ENCODE measurements at regions not wholly inside any gene's neighbourhood (a gene's known extent, or its start where the extent isn't known, plus 50 kb on each side); places are given as distances from the start of the nearest gene placed in this dataset.
"Not testable (repeated sequence)": the region's sequence is repeated elsewhere in the genome, so short reads cannot be mapped to it uniquely, and the experiment has no call there.

DNA sequence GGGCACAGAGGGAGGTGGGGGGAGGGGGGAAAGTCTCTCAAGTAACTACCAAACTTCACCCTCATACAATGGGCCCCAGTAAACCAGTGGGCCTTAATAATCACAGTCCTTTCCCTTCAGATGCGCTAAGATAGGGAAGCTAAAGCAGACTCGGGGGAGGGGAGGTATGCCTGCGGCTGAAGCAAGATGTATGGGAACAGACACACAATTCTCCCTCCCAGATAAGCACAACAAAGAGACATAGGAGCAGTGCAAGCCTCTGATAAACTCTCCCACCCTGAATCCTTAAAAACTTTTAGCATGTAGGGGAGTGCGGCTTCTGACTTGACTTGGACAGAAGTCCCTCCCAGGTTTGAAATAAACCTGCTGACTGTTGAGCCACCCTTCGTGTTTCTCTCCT lies 54.7 kb downstream of the PROP1 start:
- not testable (repeated sequence) for H3K36me3 ChIP-seq (ENCODE audit: control insufficient read depth in 1 of 2, insufficient read depth in 2 of 2, low read length in 2 of 2); H3K9me3 ChIP-seq (ENCODE audit: control insufficient read depth in 1 of 2, low read length in 2 of 2); H3K27ac ChIP-seq (ENCODE audit: low read depth, low read length); H3K9ac ChIP-seq (ENCODE audit: low read depth in 1 of 2, low read length in 2 of 2); H3K4me3 ChIP-seq (ENCODE audit: low read depth in 1 of 2, low read length in 2 of 2); H3K4me1 ChIP-seq (ENCODE audit: control insufficient read depth in 1 of 2, insufficient read depth in 2 of 2, low read length in 2 of 2); H3K27me3 ChIP-seq (ENCODE audit: control insufficient read depth in 1 of 2, insufficient read depth in 2 of 2, low read length in 2 of 2)

DNA sequence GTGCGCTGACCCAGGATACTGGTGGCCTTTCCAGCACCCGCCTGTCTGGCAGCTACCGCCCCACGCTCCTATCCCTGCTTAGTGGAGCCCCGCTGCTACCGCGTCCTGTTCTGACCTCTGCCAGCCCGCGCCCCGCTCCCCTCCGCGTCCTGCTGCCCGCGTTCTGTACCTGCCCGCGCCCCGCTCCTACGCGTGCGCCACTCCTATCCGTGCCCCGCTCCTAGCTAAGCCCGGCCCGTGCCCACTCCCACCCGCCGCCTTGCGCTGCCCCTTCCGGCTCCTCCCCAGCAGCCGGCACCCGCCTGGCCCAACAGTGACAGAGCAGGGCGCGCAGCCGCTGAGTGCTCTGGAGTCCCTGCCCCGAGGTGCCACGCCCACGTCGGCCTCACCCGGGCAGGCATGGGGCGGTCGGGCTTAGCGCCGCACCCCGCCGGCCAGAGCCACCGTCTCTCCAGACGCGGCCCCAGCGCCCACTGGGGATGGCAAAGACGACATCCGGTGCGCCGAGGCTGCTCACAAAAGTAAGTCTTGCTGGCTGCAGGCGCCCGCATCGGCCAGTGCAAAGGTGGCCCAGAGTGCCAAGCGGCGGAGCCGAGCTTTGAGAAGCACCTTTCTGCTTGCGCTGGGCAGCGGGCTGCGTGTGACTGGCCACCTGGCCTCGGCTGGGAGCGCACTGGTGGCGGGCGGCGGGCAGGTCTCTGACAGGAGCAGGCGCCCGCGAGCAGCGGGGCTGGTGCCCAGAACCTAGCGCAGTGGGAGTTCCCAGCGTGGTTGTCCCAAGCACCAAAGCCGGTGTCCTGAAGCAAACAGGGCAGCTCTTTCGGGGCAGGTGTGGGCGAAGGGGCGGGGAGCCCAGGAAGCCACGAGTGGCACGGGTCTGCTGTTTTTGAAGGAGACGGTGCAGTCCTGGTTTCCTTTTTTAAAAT lies 56.5 kb downstream of the PROP1 start:
- H3K9ac ChIP-seq (ENCODE audit: low read depth in 1 of 2, low read length in 2 of 2); H3K4me3 ChIP-seq (ENCODE audit: low read depth in 1 of 2, low read length in 2 of 2); H3K27me3 ChIP-seq (ENCODE audit: control insufficient read depth in 1 of 2, insufficient read depth in 2 of 2, low read length in 2 of 2); H3K4me1 ChIP-seq (ENCODE audit: control insufficient read depth in 1 of 2, insufficient read depth in 2 of 2, low read length in 2 of 2); H3K9me3 ChIP-seq (ENCODE audit: control insufficient read depth in 1 of 2, low read length in 2 of 2); H3K27ac ChIP-seq (ENCODE audit: low read depth, low read length); H3K36me3 ChIP-seq (ENCODE audit: control insufficient read depth in 1 of 2, insufficient read depth in 2 of 2, low read length in 2 of 2): not testable (repeated sequence)

DNA sequence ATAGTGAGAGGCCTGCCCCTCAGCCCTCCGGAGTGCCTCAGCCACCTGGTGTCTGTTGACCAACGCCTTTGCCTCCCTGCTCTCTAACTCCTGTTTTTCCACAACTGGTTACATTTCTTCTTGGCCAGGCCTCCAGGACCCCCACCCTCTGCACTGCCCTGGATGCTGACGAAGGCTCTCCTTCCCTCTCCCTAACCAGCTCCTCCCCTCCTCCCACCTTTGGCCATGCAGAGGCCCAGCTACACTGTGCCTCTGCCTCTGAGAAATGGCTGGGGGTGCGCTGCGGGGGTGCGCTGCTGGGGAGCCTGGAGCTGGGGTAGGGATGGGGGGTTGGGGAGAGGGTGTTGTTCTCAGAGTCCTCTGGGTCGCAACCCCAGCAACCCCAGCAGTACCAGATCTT lies 57.3 kb downstream of the PROP1 start:
- not testable (repeated sequence) for H3K36me3 ChIP-seq (ENCODE audit: control insufficient read depth in 1 of 2, insufficient read depth in 2 of 2, low read length in 2 of 2); H3K27ac ChIP-seq (ENCODE audit: low read depth, low read length); H3K27me3 ChIP-seq (ENCODE audit: control insufficient read depth in 1 of 2, insufficient read depth in 2 of 2, low read length in 2 of 2); H3K4me3 ChIP-seq (ENCODE audit: low read depth in 1 of 2, low read length in 2 of 2); H3K4me1 ChIP-seq (ENCODE audit: control insufficient read depth in 1 of 2, insufficient read depth in 2 of 2, low read length in 2 of 2); H3K9me3 ChIP-seq (ENCODE audit: control insufficient read depth in 1 of 2, low read length in 2 of 2); H3K9ac ChIP-seq (ENCODE audit: low read depth in 1 of 2, low read length in 2 of 2)

DNA sequence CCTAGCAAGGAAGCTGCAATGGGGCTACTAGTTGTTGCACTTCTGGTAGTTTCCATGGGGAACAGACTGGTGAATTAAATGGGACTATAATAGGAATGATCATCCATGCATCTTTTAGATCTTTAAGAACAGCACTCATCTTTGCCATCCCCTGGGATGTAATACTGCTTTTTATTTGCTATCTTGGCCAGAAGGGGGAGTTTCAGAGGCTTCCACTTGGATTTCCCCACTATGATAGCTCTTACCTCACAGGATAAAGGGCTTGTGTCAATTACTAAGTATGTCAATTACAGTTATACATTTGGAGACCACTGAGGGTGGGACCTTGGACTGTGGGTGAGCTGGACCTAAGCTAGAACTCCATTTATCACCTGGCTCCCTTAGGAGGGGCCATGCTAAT lies 61.8 kb downstream of the PROP1 start:
- not testable (repeated sequence) for H3K4me1 ChIP-seq (ENCODE audit: control insufficient read depth in 1 of 2, insufficient read depth in 2 of 2, low read length in 2 of 2); H3K9me3 ChIP-seq (ENCODE audit: control insufficient read depth in 1 of 2, low read length in 2 of 2); H3K27ac ChIP-seq (ENCODE audit: low read depth, low read length); H3K27me3 ChIP-seq (ENCODE audit: control insufficient read depth in 1 of 2, insufficient read depth in 2 of 2, low read length in 2 of 2); H3K4me3 ChIP-seq (ENCODE audit: low read depth in 1 of 2, low read length in 2 of 2); H3K36me3 ChIP-seq (ENCODE audit: control insufficient read depth in 1 of 2, insufficient read depth in 2 of 2, low read length in 2 of 2); H3K9ac ChIP-seq (ENCODE audit: low read depth in 1 of 2, low read length in 2 of 2)

DNA sequence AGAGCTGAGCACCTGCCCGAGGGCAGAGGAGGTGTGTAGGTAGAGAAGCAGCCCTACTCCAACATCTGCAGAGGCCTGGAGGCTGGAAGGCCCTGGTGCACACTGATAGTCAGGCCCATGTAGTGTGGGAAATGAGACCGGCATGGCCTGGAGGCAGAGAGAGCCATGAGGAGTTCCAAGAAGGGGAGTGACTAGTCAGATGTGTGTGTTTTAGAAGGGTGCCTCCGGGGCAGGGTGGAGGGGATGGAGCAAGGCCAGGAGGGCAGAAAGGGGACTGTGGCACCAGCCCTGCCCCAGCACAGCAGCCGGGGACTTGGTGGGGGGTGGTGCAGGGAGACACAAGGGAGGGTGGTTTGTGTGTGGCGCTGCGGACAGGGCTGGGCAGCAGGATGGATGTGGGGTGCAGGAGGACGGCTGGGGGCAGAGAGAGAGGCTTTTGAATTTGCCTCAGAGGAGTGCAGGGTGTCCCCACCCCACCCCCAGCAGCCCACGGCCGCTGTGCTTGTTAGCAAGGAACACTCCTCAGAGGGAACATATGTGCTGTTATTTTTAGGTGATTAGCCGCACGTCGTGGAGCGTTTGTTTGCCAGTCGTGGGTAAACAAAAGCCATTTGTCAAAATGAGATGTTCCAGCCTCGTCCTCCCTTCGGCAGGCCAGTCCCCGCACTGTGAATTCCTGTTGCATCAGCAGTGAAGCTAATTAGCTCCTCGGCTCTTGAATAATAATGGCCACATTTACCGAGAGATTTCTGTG lies 65.6 kb downstream of the PROP1 start:
- not testable (repeated sequence) for H3K27ac ChIP-seq (ENCODE audit: low read depth, low read length); H3K9ac ChIP-seq (ENCODE audit: low read depth in 1 of 2, low read length in 2 of 2); H3K4me3 ChIP-seq (ENCODE audit: low read depth in 1 of 2, low read length in 2 of 2); H3K36me3 ChIP-seq (ENCODE audit: control insufficient read depth in 1 of 2, insufficient read depth in 2 of 2, low read length in 2 of 2); H3K27me3 ChIP-seq (ENCODE audit: control insufficient read depth in 1 of 2, insufficient read depth in 2 of 2, low read length in 2 of 2); H3K9me3 ChIP-seq (ENCODE audit: control insufficient read depth in 1 of 2, low read length in 2 of 2); H3K4me1 ChIP-seq (ENCODE audit: control insufficient read depth in 1 of 2, insufficient read depth in 2 of 2, low read length in 2 of 2)

DNA sequence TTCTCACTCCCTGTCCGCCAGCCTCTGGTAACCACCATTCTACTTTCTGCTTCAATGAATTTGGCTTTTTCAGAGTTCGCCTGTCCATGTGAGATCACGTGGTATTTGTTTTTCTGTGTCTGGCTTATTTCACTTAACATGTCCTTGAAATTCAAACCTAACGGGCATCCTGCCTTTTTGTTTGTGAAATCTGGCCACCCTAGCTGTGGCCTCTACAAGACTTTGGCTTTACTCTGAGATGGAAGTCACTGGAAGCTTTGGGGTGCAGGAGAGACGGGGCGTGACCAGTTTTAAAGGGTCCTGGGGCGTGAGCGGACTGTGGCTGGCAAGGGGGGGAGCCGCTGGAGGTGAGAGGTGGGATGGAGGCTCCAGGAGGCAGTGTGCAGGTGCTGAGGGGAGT lies 66.4 kb downstream of the PROP1 start:
- not testable (repeated sequence) for H3K27me3 ChIP-seq (ENCODE audit: control insufficient read depth in 1 of 2, insufficient read depth in 2 of 2, low read length in 2 of 2); H3K9me3 ChIP-seq (ENCODE audit: control insufficient read depth in 1 of 2, low read length in 2 of 2); H3K27ac ChIP-seq (ENCODE audit: low read depth, low read length); H3K9ac ChIP-seq (ENCODE audit: low read depth in 1 of 2, low read length in 2 of 2); H3K4me1 ChIP-seq (ENCODE audit: control insufficient read depth in 1 of 2, insufficient read depth in 2 of 2, low read length in 2 of 2); H3K4me3 ChIP-seq (ENCODE audit: low read depth in 1 of 2, low read length in 2 of 2); H3K36me3 ChIP-seq (ENCODE audit: control insufficient read depth in 1 of 2, insufficient read depth in 2 of 2, low read length in 2 of 2)

DNA sequence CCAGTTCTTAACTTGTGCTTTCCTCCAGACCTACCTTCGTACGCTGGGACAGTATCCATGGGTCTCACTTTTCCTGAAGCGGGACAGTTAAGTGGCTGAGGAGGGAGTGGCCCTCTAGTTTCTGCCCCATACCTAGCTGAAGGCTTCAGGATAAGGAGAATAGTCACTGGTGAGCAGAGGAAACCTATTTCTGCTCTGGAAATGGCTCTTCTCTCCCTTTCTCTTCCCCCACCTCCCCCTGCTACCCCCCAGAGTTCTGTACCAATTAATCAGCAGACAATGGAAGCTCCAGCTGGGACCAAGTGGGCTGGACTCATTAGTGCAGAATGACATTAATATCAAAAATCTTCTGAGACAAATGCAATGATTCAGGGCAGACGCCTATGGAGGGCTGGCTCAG lies 68.5 kb downstream of the PROP1 start:
- H3K4me3 ChIP-seq (ENCODE audit: low read depth in 1 of 2, low read length in 2 of 2); H3K36me3 ChIP-seq (ENCODE audit: control insufficient read depth in 1 of 2, insufficient read depth in 2 of 2, low read length in 2 of 2); H3K27me3 ChIP-seq (ENCODE audit: control insufficient read depth in 1 of 2, insufficient read depth in 2 of 2, low read length in 2 of 2); H3K4me1 ChIP-seq (ENCODE audit: control insufficient read depth in 1 of 2, insufficient read depth in 2 of 2, low read length in 2 of 2); H3K9me3 ChIP-seq (ENCODE audit: control insufficient read depth in 1 of 2, low read length in 2 of 2); H3K27ac ChIP-seq (ENCODE audit: low read depth, low read length); H3K9ac ChIP-seq (ENCODE audit: low read depth in 1 of 2, low read length in 2 of 2): not testable (repeated sequence)

DNA sequence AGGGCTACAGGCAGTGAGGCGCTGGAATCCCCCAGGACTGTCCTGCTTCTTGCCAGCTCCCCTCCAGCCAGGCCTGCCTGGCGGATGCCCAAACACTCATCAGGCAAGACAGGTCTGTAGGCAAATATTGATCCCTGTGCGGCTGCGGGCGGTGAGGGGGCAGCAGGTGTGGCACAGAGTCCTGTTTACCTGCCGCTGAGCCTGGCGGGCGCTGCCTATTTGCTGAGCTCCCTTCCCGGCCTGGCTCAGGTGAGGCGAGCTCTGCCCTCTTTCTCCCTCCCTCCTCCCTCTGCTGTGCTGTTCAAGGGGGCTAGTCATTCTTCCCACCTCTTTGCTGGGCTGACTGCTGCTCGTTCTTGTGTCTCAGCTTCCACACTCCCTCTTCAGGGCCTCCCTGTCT lies 71.5 kb downstream of the PROP1 start:
- not testable (repeated sequence) for H3K27me3 ChIP-seq (ENCODE audit: control insufficient read depth in 1 of 2, insufficient read depth in 2 of 2, low read length in 2 of 2); H3K9ac ChIP-seq (ENCODE audit: low read depth in 1 of 2, low read length in 2 of 2); H3K36me3 ChIP-seq (ENCODE audit: control insufficient read depth in 1 of 2, insufficient read depth in 2 of 2, low read length in 2 of 2); H3K4me1 ChIP-seq (ENCODE audit: control insufficient read depth in 1 of 2, insufficient read depth in 2 of 2, low read length in 2 of 2); H3K27ac ChIP-seq (ENCODE audit: low read depth, low read length); H3K4me3 ChIP-seq (ENCODE audit: low read depth in 1 of 2, low read length in 2 of 2); H3K9me3 ChIP-seq (ENCODE audit: control insufficient read depth in 1 of 2, low read length in 2 of 2)

DNA sequence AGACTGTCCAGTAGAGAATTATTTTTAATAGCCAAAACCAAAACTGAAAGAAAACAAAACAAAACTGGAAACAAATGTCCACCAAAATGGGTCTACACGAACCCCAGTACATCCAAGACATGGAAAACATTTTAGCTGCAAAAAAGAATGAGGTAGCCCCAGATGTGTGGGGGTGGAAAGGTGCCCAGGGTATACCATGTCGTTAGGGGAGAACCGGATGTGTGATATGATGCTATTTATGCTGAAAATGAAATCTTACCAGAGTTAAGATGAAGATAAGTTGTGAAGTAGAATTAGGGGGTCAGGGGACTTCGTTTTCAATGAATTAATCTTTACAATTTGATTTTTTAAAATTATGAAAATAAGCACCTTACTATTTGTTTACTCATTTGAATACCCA lies 72.2 kb downstream of the PROP1 start:
- not testable (repeated sequence) for H3K27me3 ChIP-seq (ENCODE audit: control insufficient read depth in 1 of 2, insufficient read depth in 2 of 2, low read length in 2 of 2); H3K36me3 ChIP-seq (ENCODE audit: control insufficient read depth in 1 of 2, insufficient read depth in 2 of 2, low read length in 2 of 2); H3K4me1 ChIP-seq (ENCODE audit: control insufficient read depth in 1 of 2, insufficient read depth in 2 of 2, low read length in 2 of 2); H3K27ac ChIP-seq (ENCODE audit: low read depth, low read length); H3K4me3 ChIP-seq (ENCODE audit: low read depth in 1 of 2, low read length in 2 of 2); H3K9ac ChIP-seq (ENCODE audit: low read depth in 1 of 2, low read length in 2 of 2); H3K9me3 ChIP-seq (ENCODE audit: control insufficient read depth in 1 of 2, low read length in 2 of 2)

DNA sequence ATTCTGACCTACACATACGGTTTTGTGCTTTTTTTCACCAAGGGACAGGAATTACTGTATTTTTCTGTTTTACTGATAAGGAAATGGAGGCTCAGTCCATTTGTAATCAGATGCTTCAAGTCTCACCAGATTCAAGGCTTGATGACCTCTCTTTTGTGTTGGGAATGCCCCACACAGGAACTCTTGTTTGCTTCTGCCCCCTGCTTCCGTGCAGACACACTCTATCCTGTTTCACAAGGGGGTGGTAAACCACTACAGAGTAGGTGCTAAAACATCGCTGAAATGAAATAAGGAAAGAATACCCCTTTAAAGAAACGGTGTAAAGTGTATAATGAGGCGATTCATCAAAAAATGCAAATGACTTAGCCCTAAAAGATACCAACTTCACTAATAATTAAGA lies 72.9 kb downstream of the PROP1 start:
- not testable (repeated sequence) for H3K27me3 ChIP-seq (ENCODE audit: control insufficient read depth in 1 of 2, insufficient read depth in 2 of 2, low read length in 2 of 2); H3K36me3 ChIP-seq (ENCODE audit: control insufficient read depth in 1 of 2, insufficient read depth in 2 of 2, low read length in 2 of 2); H3K9ac ChIP-seq (ENCODE audit: low read depth in 1 of 2, low read length in 2 of 2); H3K27ac ChIP-seq (ENCODE audit: low read depth, low read length); H3K4me1 ChIP-seq (ENCODE audit: control insufficient read depth in 1 of 2, insufficient read depth in 2 of 2, low read length in 2 of 2); H3K9me3 ChIP-seq (ENCODE audit: control insufficient read depth in 1 of 2, low read length in 2 of 2); H3K4me3 ChIP-seq (ENCODE audit: low read depth in 1 of 2, low read length in 2 of 2)

All from duodenal mucosa (tissue), 2 donors.